Ascending aorta (tissue), 2 donors: ENCODE measurements at regions not wholly inside any gene's neighbourhood (a gene's known extent, or its start where the extent isn't known, plus 50 kb on each side); places are given as distances from the start of the nearest gene placed in this dataset.
"Not testable (repeated sequence)": the region's sequence is repeated elsewhere in the genome, so short reads cannot be mapped to it uniquely, and the experiment has no call there.

Source experiments
- DNase-seq, 2 donors: peaks; one replicate each; pipeline ENCODE4 v3.0.0-alpha.2; 2019; ENCODE audit warnings: low spot score in 2 of 2
- H3K27ac ChIP-seq, 2 donors: fragments of 200-600 bp; sonication (generic); one replicate each; pipeline ENCODE4 v1.5.1; 2016 to 2017; ENCODE audit warnings: mild to moderate bottlenecking in 1 of 2
- H3K27me3 ChIP-seq: fragments of 200-600 bp; sonication (generic); one replicate; pipeline ENCODE4 v1.5.1; 2017
- H3K36me3 ChIP-seq, 2 donors: fragments of 200-600 bp; sonication (generic); one replicate each; pipeline ENCODE4 v1.5.1; 2016
- H3K4me1 ChIP-seq, 2 donors: fragments of 200-600 bp; sonication (generic); one replicate each; pipeline ENCODE4 v1.5.1; 2016 to 2017; ENCODE audit warnings: mild to moderate bottlenecking in 1 of 2
- H3K4me3 ChIP-seq, 2 donors: fragments of 200-600 bp; sonication (generic); one replicate each; pipeline ENCODE4 v1.5.1; 2016 to 2017; ENCODE audit warnings: mild to moderate bottlenecking in 1 of 2
- H3K9me3 ChIP-seq, 2 donors: fragments of 200-600 bp; sonication (generic); one replicate each; pipeline ENCODE4 v1.5.1; 2016
- intact Hi-C: fragments of 100-400 bp; cut with DNase I; formaldehyde crosslinking; loops from one replicate; pipeline ENCODE4 v1.15.1; 2023
- TF ChIP-seq, protein P1 (sequence below), 3 experiments: fragments of 200-600 bp in 2 of 3; fragments of 450-650 bp in 1 of 3; sonication (generic) in 2 of 3; IDR thresholded peaks; one replicate each; pipeline ENCODE4 v1.5.1; 2016 to 2019; ENCODE audit warnings: antibody characterized with exemption in 3 of 3, mild to moderate bottlenecking in 1 of 3, moderate library complexity in 1 of 3

- no peaks in the 10 kb centered on the region for H3K9me3 ChIP-seq
- H3K27ac ChIP-seq = no peak overlapping the region
- DNase-seq = no peak
- no peak overlapping the region for H3K4me3 ChIP-seq
- no peaks in the 10 kb centered on the region for H3K36me3 ChIP-seq
- TF ChIP-seq, protein P1, sequence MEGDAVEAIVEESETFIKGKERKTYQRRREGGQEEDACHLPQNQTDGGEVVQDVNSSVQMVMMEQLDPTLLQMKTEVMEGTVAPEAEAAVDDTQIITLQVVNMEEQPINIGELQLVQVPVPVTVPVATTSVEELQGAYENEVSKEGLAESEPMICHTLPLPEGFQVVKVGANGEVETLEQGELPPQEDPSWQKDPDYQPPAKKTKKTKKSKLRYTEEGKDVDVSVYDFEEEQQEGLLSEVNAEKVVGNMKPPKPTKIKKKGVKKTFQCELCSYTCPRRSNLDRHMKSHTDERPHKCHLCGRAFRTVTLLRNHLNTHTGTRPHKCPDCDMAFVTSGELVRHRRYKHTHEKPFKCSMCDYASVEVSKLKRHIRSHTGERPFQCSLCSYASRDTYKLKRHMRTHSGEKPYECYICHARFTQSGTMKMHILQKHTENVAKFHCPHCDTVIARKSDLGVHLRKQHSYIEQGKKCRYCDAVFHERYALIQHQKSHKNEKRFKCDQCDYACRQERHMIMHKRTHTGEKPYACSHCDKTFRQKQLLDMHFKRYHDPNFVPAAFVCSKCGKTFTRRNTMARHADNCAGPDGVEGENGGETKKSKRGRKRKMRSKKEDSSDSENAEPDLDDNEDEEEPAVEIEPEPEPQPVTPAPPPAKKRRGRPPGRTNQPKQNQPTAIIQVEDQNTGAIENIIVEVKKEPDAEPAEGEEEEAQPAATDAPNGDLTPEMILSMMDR (IDR thresholded peaks at IDR 0.05) = no peak
- H3K27me3 ChIP-seq = no peaks in the 10 kb centered on the region
- intact Hi-C loops = no loop called here
- H3K4me1 ChIP-seq = no peaks in the 10 kb centered on the region
Observed at GRCh38 chr9:1890201-1890600, 124.9 kb upstream of the SMARCA2 start.

GRCh38 chr9:1890816-1891215, 124.3 kb upstream of the SMARCA2 start:
- Histone ChIP-seq H3K9me3 (no peaks in the 10 kb centered on the region), H3K36me3 (no peaks in the 10 kb centered on the region), H3K4me1 (no peaks in the 10 kb centered on the region), H3K27ac (no peak overlapping the region), H3K4me3 (no peak overlapping the region), H3K27me3 (no peaks in the 10 kb centered on the region)
- intact Hi-C loops = no loop called here
- TF ChIP-seq, protein P1 (IDR thresholded peaks at IDR 0.05) = no peak
- no peak for DNase-seq

- H3K27me3 ChIP-seq, intact Hi-C loops, H3K4me3 ChIP-seq, DNase-seq, H3K4me1 ChIP-seq, H3K36me3 ChIP-seq, H3K27ac ChIP-seq: not testable (repeated sequence)
- H3K9me3 ChIP-seq = peaks cover 0 to 12% of the 10 kb centered on the region in 2 donors
Observed at GRCh38 chr9:1903080-1903704, 112.0 kb upstream of the SMARCA2 start.

DNA sequence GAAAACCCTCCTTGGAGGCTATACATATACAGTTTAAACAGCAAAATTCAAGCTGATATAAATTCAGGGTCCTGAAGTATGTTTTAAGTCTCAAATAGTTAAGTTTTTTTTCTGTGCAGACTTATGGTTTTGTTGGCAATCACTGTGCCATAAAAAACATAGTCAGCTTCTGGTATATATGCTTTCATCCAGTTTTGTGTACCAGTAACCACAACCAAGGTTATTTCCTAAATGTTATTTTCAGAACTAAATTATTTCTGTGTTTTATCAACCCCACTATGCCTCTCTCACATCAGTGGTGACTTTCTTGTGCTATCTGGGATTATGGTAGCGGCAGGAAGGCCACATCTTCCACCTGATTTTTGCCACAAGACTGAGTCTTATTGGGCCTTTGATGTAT, 107.7 kb upstream of the SMARCA2 start:
- H3K9me3 ChIP-seq = peaks cover 0 to 8% of the 10 kb centered on the region in 2 donors
- no peaks in the 10 kb centered on the region for H3K4me1 ChIP-seq
- H3K36me3 ChIP-seq = no peaks in the 10 kb centered on the region
- intact Hi-C loops = no loop called here
- H3K4me3 ChIP-seq = no peak overlapping the region
- H3K27me3 ChIP-seq = no peaks in the 10 kb centered on the region
- TF ChIP-seq, protein P1 (IDR thresholded peaks at IDR 0.05) = no peak
- DNase-seq = no peak
- no peak overlapping the region for H3K27ac ChIP-seq

GRCh38 chr9:1909322-1909721, 105.8 kb upstream of the SMARCA2 start:
- no peaks in the 10 kb centered on the region for H3K27me3 ChIP-seq
- no peaks in the 10 kb centered on the region for H3K4me1 ChIP-seq
- intact Hi-C loops = no loop called here
- H3K4me3 ChIP-seq = no peak overlapping the region
- no peak for DNase-seq
- no peaks in the 10 kb centered on the region for H3K9me3 ChIP-seq
- TF ChIP-seq, protein P1 (IDR thresholded peaks at IDR 0.05) = no peak
- no peaks in the 10 kb centered on the region for H3K36me3 ChIP-seq
- no peak overlapping the region for H3K27ac ChIP-seq

DNA sequence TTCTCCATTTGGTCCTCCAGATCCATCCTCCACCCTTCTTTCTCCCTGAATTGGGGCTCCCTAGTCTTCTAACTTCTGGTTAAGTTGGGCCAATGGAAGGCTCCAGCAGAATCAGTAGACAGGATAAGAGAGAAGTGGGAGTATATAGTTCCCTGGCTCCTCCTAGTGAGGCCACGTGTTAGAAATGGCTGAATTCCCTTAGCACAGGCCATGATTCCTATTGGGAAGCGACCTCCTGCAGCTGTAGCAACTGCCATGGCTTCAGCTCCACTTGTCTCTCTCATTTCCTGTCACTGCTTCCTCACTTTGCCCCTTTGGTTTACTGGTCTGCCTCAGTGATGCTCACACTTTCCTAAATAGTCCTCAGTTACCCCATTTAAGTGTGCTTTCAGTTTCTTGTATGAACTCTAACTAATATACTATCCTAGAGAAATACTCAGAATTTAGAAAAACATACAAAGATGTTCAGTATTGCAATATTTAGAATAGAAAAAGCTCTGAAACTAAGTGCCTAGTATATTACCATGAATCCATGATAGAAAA, 104.8 kb upstream of the SMARCA2 start:
- intact Hi-C loops = no loop called here
- no peaks in the 10 kb centered on the region for H3K36me3 ChIP-seq

More for the DNA sequence above, 104.8 kb upstream of the SMARCA2 start:
- no peak overlapping the region for H3K27ac ChIP-seq
- TF ChIP-seq, protein P1 (IDR thresholded peaks at IDR 0.05) = no peak
- no peaks in the 10 kb centered on the region for H3K9me3 ChIP-seq
- H3K4me3 ChIP-seq = no peak overlapping the region
- H3K4me1 ChIP-seq = no peaks in the 10 kb centered on the region
- H3K27me3 ChIP-seq = no peaks in the 10 kb centered on the region
- DNase-seq = no peak
